Hepatocyte (in vitro differentiated cells): ENCODE measurements at regions not wholly inside any gene's neighbourhood (a gene's known extent, or its start where the extent isn't known, plus 50 kb on each side); places are given as distances from the start of the nearest gene placed in this dataset.

Experiments
- DNase-seq: peaks from one replicate; pipeline ENCODE4 v3.0.0-alpha.2; 2016; ENCODE audit warnings: low spot score
- H2AFZ ChIP-seq: fragments of 200-600 bp; sonication (generic); 2 replicates; pipeline ENCODE4 v1.6.0; 2016; ENCODE audit warnings: antibody characterized with exemption, mild to moderate bottlenecking
- H3K27ac ChIP-seq: fragments of 200-600 bp; sonication (generic); 2 replicates; pipeline ENCODE4 v1.5.1; 2016; ENCODE audit warnings: mild to moderate bottlenecking
- H3K27me3 ChIP-seq: fragments of 200-600 bp; sonication (generic); 2 replicates; pipeline ENCODE4 v1.6.1; 2016
- H3K36me3 ChIP-seq: fragments of 200-600 bp; sonication (generic); replicated peaks from 2 replicates; pipeline ENCODE4 v1.5.1; 2016; ENCODE audit warnings: low read depth; ENCODE audit not compliant: insufficient read depth
- H3K4me1 ChIP-seq: fragments of 200-600 bp; sonication (generic); 2 replicates; pipeline ENCODE4 v1.5.1; 2016; ENCODE audit warnings: mild to moderate bottlenecking, moderate library complexity; ENCODE audit not compliant: insufficient read depth
- H3K4me2 ChIP-seq: fragments of 200-600 bp; sonication (generic); 2 replicates; pipeline ENCODE4 v1.6.0; 2016
- H3K4me3 ChIP-seq: fragments of 200-600 bp; sonication (generic); 2 replicates; pipeline ENCODE4 v1.5.1; 2016; ENCODE audit warnings: mild to moderate bottlenecking
- H3K79me2 ChIP-seq: fragments of 200-600 bp; sonication (generic); 2 replicates; pipeline ENCODE4 v1.6.0; 2017; ENCODE audit warnings: mild to moderate bottlenecking
- H3K9me2 ChIP-seq: fragments of 200-600 bp; sonication (generic); replicated peaks from 2 replicates; pipeline ENCODE4 v1.6.0; 2017; ENCODE audit warnings: mild to moderate bottlenecking; ENCODE audit not compliant: insufficient read depth
- H3K9me3 ChIP-seq: fragments of 200-600 bp; sonication (generic); 2 replicates; pipeline ENCODE4 v1.5.1; 2016; ENCODE audit warnings: low read depth, mild to moderate bottlenecking
- H4K20me1 ChIP-seq: fragments of 200-600 bp; sonication (generic); 2 replicates; pipeline ENCODE4 v1.6.0; 2016; ENCODE audit warnings: mild to moderate bottlenecking; ENCODE audit not compliant: insufficient read depth, poor library complexity, severe bottlenecking
- CTCF ChIP-seq: fragments of 200-600 bp; sonication (generic); IDR thresholded peaks from 2 replicates; pipeline ENCODE4 v1.5.1; 2016; ENCODE audit warnings: antibody characterized with exemption, mild to moderate bottlenecking; ENCODE audit not compliant: poor library complexity
- EZH2 ChIP-seq: fragments of 200-600 bp; sonication (generic); IDR thresholded peaks from 2 replicates; pipeline ENCODE4 v1.6.1; 2016; ENCODE audit warnings: antibody characterized with exemption, mild to moderate bottlenecking, borderline replicate concordance
- EZH2phosphoT487 ChIP-seq: fragments of 200-600 bp; sonication (generic); IDR thresholded peaks from one replicate; pipeline ENCODE4 v1.6.1; 2018; ENCODE audit warnings: antibody characterized with exemption, mild to moderate bottlenecking, low read depth, moderate library complexity; ENCODE audit not compliant: unreplicated experiment, severe bottlenecking
- WGBS: methylation state at CpG from one replicate; pipeline ENCODE4 v1.1.6; 2016; ENCODE audit warnings: low lambda C conversion rate; ENCODE audit errors: missing lambda C conversion rate; 5-methylcytosine and 5-hydroxymethylcytosine counted together

- no peaks in the 10 kb centered on the region for H4K20me1 ChIP-seq
- TF ChIP-seq EZH2 (no peak), EZH2phosphoT487 (no peak), CTCF (no peak)
- H3K9me2 ChIP-seq, result no peaks in the 10 kb centered on the region
- no peak overlapping the region for H3K27ac ChIP-seq
- WGBS, result 97% methylated on average over 2 of the region's 2 CpGs
- no peak overlapping the region for H2AFZ ChIP-seq
- H3K27me3 ChIP-seq, result no peaks in the 10 kb centered on the region
- no peaks in the 10 kb centered on the region for H3K36me3 ChIP-seq
- no peaks in the 10 kb centered on the region for H3K79me2 ChIP-seq
- H3K4me1 ChIP-seq, result no peaks in the 10 kb centered on the region
- H3K9me3 ChIP-seq, result no peaks in the 10 kb centered on the region
- no peak for DNase-seq
- no peak overlapping the region for H3K4me3 ChIP-seq
- H3K4me2 ChIP-seq, result no peak overlapping the region
Measured at GRCh38 chr2:136244536-136244885, 126.6 kb upstream of the CXCR4 start.

DNA sequence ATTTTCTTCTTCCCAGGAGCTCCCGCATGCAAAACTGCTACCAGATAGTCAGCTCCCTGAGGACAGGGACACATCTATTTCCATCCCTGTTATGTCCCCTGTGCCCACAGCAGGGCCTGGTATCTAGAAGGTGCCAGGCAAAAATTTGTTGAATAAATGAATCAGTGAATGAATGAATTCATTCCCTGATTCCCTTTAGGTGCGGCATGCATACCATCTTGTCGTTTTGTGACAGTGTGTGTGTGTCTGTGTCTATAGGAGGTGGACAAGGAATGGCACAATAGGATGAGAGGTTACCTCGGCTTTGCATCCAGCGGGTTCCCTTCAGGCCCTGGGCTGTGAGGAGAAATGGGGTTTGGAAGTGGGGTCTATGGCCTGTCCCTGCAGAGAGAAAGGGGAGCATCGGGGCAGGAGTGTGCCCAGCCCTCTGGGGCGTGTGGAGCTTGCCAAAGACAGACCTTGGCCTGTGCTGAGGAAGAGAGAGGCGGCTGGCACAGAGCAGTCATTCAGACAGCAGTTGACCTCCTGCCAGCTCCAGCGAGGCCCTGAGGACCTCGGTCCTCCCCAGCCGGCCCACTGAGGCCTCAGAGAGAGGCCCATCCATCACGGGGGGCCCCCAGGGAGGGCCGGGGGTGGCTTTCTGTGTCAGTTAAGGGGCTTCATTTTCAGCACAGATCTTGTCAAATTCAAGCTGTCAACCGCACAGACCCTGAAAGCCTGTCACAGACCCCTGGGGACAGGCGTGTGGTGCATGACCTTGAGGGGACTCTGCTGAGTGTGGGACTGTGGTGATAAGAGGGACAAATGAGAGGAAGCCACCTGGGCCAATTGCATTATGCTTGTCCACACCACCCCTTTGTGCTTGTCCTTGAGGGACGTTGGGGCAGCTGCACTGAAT lies 125.9 kb upstream of the CXCR4 start:
- no peak for DNase-seq
- Histone ChIP-seq H3K4me1 (no peaks in the 10 kb centered on the region), H3K4me2 (no peak overlapping the region), H3K9me3 (no peaks in the 10 kb centered on the region), H3K9me2 (no peaks in the 10 kb centered on the region), H3K36me3 (no peaks in the 10 kb centered on the region), H4K20me1 (no peaks in the 10 kb centered on the region), H3K27me3 (no peaks in the 10 kb centered on the region), H2AFZ (no peak overlapping the region), H3K79me2 (no peaks in the 10 kb centered on the region), H3K4me3 (no peak overlapping the region), H3K27ac (no peak overlapping the region)
- 84% methylated on average over 16 of the region's 16 CpGs for WGBS
- TF ChIP-seq EZH2 (no peak), CTCF (no peak), EZH2phosphoT487 (no peak)

DNA sequence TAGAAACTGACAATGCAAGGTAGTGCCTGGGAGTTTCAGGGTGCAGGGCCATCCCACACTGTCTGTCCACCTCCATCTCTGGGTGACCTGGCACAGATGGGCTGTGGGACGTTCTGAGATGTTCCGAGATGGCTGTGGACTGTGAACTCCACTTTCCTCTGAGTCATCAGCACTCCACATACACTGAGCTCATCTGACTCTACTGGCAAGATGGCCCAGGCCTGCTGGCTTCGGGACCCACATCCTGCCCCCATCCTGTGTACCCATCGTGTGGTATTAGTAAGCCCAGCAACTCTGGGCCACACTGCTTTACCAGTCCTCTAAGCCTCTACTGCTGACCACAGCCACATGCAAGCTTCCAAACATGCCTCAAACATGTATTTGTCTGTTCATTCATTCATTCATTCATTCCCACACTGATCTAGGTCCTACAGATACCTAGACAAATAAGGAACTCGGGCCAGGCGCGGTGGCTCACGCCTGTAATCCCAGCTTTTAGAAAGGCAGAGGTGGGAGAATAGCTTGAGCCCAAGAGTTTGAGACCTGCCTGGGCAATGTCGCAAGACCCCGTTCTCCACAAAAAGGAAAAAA lies 124.8 kb upstream of the CXCR4 start:
- Histone ChIP-seq H3K4me1 (no peaks in the 10 kb centered on the region), H3K9me3 (no peaks in the 10 kb centered on the region), H3K4me3 (no peak overlapping the region), H4K20me1 (no peaks in the 10 kb centered on the region), H3K4me2 (no peak overlapping the region), H3K27me3 (no peaks in the 10 kb centered on the region), H3K79me2 (no peaks in the 10 kb centered on the region), H3K27ac (no peak overlapping the region), H3K36me3 (no peaks in the 10 kb centered on the region), H3K9me2 (no peaks in the 10 kb centered on the region), H2AFZ (no peak overlapping the region)
- WGBS, result 78% methylated on average over 10 of the region's 10 CpGs
- no peak for DNase-seq
- TF ChIP-seq CTCF (no peak), EZH2phosphoT487 (no peak), EZH2 (no peak)
